ENCODE measurements at regions not wholly inside any gene's neighbourhood (a gene's known extent, or its start where the extent isn't known, plus 50 kb on each side); places are given as distances from the start of the nearest gene placed in this dataset.

DNA sequence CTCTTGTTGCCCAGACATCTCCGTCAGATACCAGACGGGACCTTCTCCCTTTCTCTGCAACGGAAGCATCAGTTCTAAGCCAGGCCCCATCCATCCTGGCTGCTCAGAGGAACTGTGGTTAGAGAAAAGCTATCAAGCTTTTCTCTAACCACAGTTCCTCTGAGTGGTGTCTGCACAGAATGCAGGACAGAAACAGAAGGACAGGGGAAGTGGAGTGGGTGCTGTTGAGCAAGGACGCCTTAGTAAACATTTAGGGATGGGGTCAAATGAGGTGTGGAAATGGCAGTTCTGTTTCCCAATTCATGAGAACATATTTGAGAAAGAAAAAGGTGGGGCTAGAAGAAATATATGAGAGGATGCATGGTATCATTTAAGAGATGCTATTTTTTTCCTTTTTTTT, 283.8 kb downstream of the CRLF2 start:
- DNase-seq (ENCODE audit: unreplicated experiment): no peak
- BruUV-seq (replicated peaks): no TSS peak
- Mint-ChIP-seq H3K36me3 (ENCODE audit: insufficient read depth, unreplicated experiment) (no peaks in the 10 kb centered on the region), H3K27ac (ENCODE audit: low read depth, unreplicated experiment) (no peak overlapping the region), H3K9me3 (ENCODE audit: unreplicated experiment) (no peaks in the 10 kb centered on the region), H3K4me1 (ENCODE audit: insufficient read depth, unreplicated experiment) (no peaks in the 10 kb centered on the region), H3K4me3 (ENCODE audit: unreplicated experiment) (no peak overlapping the region), H3K27me3 (ENCODE audit: insufficient read depth, unreplicated experiment) (no peaks in the 10 kb centered on the region)
- intact Hi-C loops (cut with micrococcal nuclease): no loop called here
- ChIA-PET CTCF (no interaction called here), POLR2A (no interaction called here)
- no peak for TF ChIP-seq CTCF (IDR thresholded peaks at IDR 0.05; ENCODE audit: unreplicated experiment)

GRCh38 chrX:926991-927390, 285.5 kb downstream of the CRLF2 start:
- BruUV-seq (replicated peaks): no TSS peak
- no peaks in the 10 kb centered on the region for H3K27me3 Mint-ChIP-seq (ENCODE audit: insufficient read depth, unreplicated experiment)

GRCh38 chrX:926070-926469, 286.4 kb downstream of the CRLF2 start:
- no peaks in the 10 kb centered on the region for H3K36me3 Mint-ChIP-seq (ENCODE audit: insufficient read depth, unreplicated experiment)
- no peak for DNase-seq (ENCODE audit: unreplicated experiment)
- intact Hi-C loops (cut with micrococcal nuclease): no loop called here
- BruUV-seq (replicated peaks): no TSS peak
- H3K4me3 Mint-ChIP-seq (ENCODE audit: unreplicated experiment): no peak overlapping the region
- CTCF ChIA-PET: no interaction called here
- no peaks in the 10 kb centered on the region for H3K4me1 Mint-ChIP-seq (ENCODE audit: insufficient read depth, unreplicated experiment)
- no peaks in the 10 kb centered on the region for H3K9me3 Mint-ChIP-seq (ENCODE audit: unreplicated experiment)
- no peaks in the 10 kb centered on the region for H3K27me3 Mint-ChIP-seq (ENCODE audit: insufficient read depth, unreplicated experiment)
- TF ChIP-seq CTCF (IDR thresholded peaks at IDR 0.05; ENCODE audit: unreplicated experiment): no peak
- H3K27ac Mint-ChIP-seq (ENCODE audit: low read depth, unreplicated experiment): no peak overlapping the region
- POLR2A ChIA-PET: no interaction called here

More at GRCh38 chrX:926991-927390, 285.5 kb downstream of the CRLF2 start:
- Mint-ChIP-seq H3K4me1 (ENCODE audit: insufficient read depth, unreplicated experiment) (no peaks in the 10 kb centered on the region), H3K27ac (ENCODE audit: low read depth, unreplicated experiment) (no peak overlapping the region), H3K4me3 (ENCODE audit: unreplicated experiment) (no peak overlapping the region), H3K36me3 (ENCODE audit: insufficient read depth, unreplicated experiment) (no peaks in the 10 kb centered on the region), H3K9me3 (ENCODE audit: unreplicated experiment) (no peaks in the 10 kb centered on the region)
- intact Hi-C loops (cut with micrococcal nuclease): no loop called here
- no peak for DNase-seq (ENCODE audit: unreplicated experiment)
- CTCF ChIA-PET: no interaction called here
- POLR2A ChIA-PET: no interaction called here
- TF ChIP-seq CTCF (IDR thresholded peaks at IDR 0.05; ENCODE audit: unreplicated experiment): no peak

DNA sequence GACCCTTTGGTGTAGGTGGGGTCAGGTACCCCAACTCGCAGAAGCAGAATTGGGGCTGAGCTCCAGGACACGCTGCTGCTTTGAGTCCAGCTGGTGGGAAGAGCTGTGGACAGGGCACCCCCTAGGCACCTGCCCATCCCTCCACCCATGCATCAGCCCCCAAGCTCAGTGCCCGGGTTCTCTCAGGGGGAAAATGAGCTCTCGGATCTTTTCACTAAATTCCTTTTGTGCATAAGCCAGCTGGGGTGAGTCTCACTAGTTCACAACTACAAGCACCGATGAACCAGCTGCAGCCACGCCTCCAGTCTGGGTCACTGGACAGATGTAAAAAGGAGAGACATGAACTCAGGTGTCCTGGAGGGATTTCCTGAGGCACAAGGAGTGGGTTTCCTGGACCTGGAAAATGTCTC, 286.8 kb downstream of the CRLF2 start:
- no peaks in the 10 kb centered on the region for H3K27me3 Mint-ChIP-seq (ENCODE audit: insufficient read depth, unreplicated experiment)
- no peak overlapping the region for H3K4me3 Mint-ChIP-seq (ENCODE audit: unreplicated experiment)
- POLR2A ChIA-PET: no interaction called here
- no peaks in the 10 kb centered on the region for H3K36me3 Mint-ChIP-seq (ENCODE audit: insufficient read depth, unreplicated experiment)
- no peak overlapping the region for H3K27ac Mint-ChIP-seq (ENCODE audit: low read depth, unreplicated experiment)
- DNase-seq (ENCODE audit: unreplicated experiment): no peak
- no peak for TF ChIP-seq CTCF (IDR thresholded peaks at IDR 0.05; ENCODE audit: unreplicated experiment)
- CTCF ChIA-PET: no interaction called here
- no peaks in the 10 kb centered on the region for H3K9me3 Mint-ChIP-seq (ENCODE audit: unreplicated experiment)
- intact Hi-C loops (cut with micrococcal nuclease): no loop called here
- no TSS peak for BruUV-seq (replicated peaks)
- no peaks in the 10 kb centered on the region for H3K4me1 Mint-ChIP-seq (ENCODE audit: insufficient read depth, unreplicated experiment)
